ENCODE measurements at regions not wholly inside any gene's neighbourhood (a gene's known extent, or its start where the extent isn't known, plus 50 kb on each side); places are given as distances from the start of the nearest gene placed in this dataset.

- CTCF ChIA-PET: no interaction called here
- no peak for TF ChIP-seq CTCF (IDR thresholded peaks at IDR 0.05; ENCODE audit: low read depth, low read length)
- no peak overlapping the region for H3K4me3 ChIP-seq (ENCODE audit: low read depth, low read length)
- POLR2A ChIA-PET: no interaction called here
- H3K9me3 ChIP-seq (ENCODE audit: control insufficient read depth, insufficient read depth, low read length): peaks cover 46% of the 10 kb centered on the region
- H3K27ac ChIP-seq (ENCODE audit: low read depth, low read length): no peak overlapping the region
- no peaks in the 10 kb centered on the region for H3K27me3 ChIP-seq (ENCODE audit: control insufficient read depth, insufficient read depth, low read length)
- DNase-seq (ENCODE audit: low read depth, low spot score): no peak
Measured at GRCh38 chr11:70601861-70602538, 203.7 kb downstream of the CTTN start.

GRCh38 chr11:70603114-70603755, 204.9 kb downstream of the CTTN start:
- H3K4me3 ChIP-seq (ENCODE audit: low read depth, low read length): no peak overlapping the region
- ChIA-PET POLR2A (no interaction called here), CTCF (no interaction called here)
- peaks cover 47% of the 10 kb centered on the region for H3K9me3 ChIP-seq (ENCODE audit: control insufficient read depth, insufficient read depth, low read length)
- TF ChIP-seq CTCF (IDR thresholded peaks at IDR 0.05; ENCODE audit: low read depth, low read length): no peak
- DNase-seq (ENCODE audit: low read depth, low spot score): no peak
- no peaks in the 10 kb centered on the region for H3K27me3 ChIP-seq (ENCODE audit: control insufficient read depth, insufficient read depth, low read length)
- no peak overlapping the region for H3K27ac ChIP-seq (ENCODE audit: low read depth, low read length)

GRCh38 chr11:70603756-70604211, 205.5 kb downstream of the CTTN start:
- CTCF ChIA-PET: no interaction called here
- TF ChIP-seq CTCF (IDR thresholded peaks at IDR 0.05; ENCODE audit: low read depth, low read length): no peak
- no peak for DNase-seq (ENCODE audit: low read depth, low spot score)
- Histone ChIP-seq H3K27ac (ENCODE audit: low read depth, low read length) (no peak overlapping the region), H3K9me3 (ENCODE audit: control insufficient read depth, insufficient read depth, low read length) (peaks cover 51% of the 10 kb centered on the region), H3K27me3 (ENCODE audit: control insufficient read depth, insufficient read depth, low read length) (no peaks in the 10 kb centered on the region), H3K4me3 (ENCODE audit: low read depth, low read length) (no peak overlapping the region)
- POLR2A ChIA-PET: no interaction called here

GRCh38 chr11:70604221-70604620, 205.9 kb downstream of the CTTN start:
- ChIA-PET POLR2A (no interaction called here), CTCF (no interaction called here)
- Histone ChIP-seq H3K27me3 (ENCODE audit: control insufficient read depth, insufficient read depth, low read length) (no peaks in the 10 kb centered on the region), H3K9me3 (ENCODE audit: control insufficient read depth, insufficient read depth, low read length) (peaks cover 55% of the 10 kb centered on the region), H3K27ac (ENCODE audit: low read depth, low read length) (no peak overlapping the region), H3K4me3 (ENCODE audit: low read depth, low read length) (no peak overlapping the region)
- no peak for DNase-seq (ENCODE audit: low read depth, low spot score)
- no peak for TF ChIP-seq CTCF (IDR thresholded peaks at IDR 0.05; ENCODE audit: low read depth, low read length)

- DNase-seq (ENCODE audit: low read depth, low spot score): no peak
- CTCF ChIA-PET: no interaction called here
Measured at GRCh38 chr11:70604630-70605467, 206.5 kb downstream of the CTTN start.

More at GRCh38 chr11:70604630-70605467, 206.5 kb downstream of the CTTN start:
- Histone ChIP-seq H3K4me3 (ENCODE audit: low read depth, low read length) (no peak overlapping the region), H3K27me3 (ENCODE audit: control insufficient read depth, insufficient read depth, low read length) (no peaks in the 10 kb centered on the region), H3K9me3 (ENCODE audit: control insufficient read depth, insufficient read depth, low read length) (peaks cover 58% of the 10 kb centered on the region), H3K27ac (ENCODE audit: low read depth, low read length) (no peak overlapping the region)
- TF ChIP-seq CTCF (IDR thresholded peaks at IDR 0.05; ENCODE audit: low read depth, low read length): no peak
- POLR2A ChIA-PET: no interaction called here

Measured in AG04450 (cell line).